Mammary epithelial cell (primary cell): ENCODE measurements at regions not wholly inside any gene's neighbourhood (a gene's known extent, or its start where the extent isn't known, plus 50 kb on each side); places are given as distances from the start of the nearest gene placed in this dataset.

Source experiments
- EZH2 ChIP-seq: IDR thresholded peaks from 2 replicates; pipeline ENCODE4 v1.6.1; 2012; ENCODE audit warnings: low read length, inconsistent platforms, borderline replicate concordance
- TF ChIP-seq, protein P1 (sequence below), 2 donors: IDR thresholded peaks in 1 of 2; conservative IDR thresholded peaks in 1 of 2; 2 replicates each; pipeline ENCODE4 v1.5.1; 2011 to 2012; ENCODE audit warnings: inconsistent platforms in 2 of 2, low read length in 2 of 2, mild to moderate bottlenecking in 2 of 2, control low read depth in 1 of 2, low read depth in 1 of 2; ENCODE audit not compliant: insufficient read depth in 1 of 2; ENCODE audit errors: extremely low read depth in 1 of 2

DNA sequence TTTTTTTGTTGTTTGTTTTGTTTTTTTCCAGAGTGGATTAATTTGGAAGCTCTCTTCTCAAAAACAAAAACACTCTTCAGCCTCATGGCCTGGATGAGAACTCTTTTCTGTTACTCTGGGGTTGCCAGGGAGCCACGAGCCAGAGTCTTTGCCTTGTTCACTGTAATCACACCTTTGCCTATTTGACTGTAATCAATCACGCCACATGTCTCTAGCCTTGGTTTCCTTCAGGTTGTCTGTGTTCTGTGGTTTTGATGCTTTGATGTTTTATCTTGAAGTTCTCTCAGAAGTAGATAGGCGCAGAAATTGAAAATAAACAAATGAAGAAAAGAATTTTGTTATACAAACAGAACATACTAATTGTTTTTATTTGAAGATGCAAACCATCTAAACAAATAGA, 62.3 kb upstream of the IGF1R start:
- TF ChIP-seq, protein P1, sequence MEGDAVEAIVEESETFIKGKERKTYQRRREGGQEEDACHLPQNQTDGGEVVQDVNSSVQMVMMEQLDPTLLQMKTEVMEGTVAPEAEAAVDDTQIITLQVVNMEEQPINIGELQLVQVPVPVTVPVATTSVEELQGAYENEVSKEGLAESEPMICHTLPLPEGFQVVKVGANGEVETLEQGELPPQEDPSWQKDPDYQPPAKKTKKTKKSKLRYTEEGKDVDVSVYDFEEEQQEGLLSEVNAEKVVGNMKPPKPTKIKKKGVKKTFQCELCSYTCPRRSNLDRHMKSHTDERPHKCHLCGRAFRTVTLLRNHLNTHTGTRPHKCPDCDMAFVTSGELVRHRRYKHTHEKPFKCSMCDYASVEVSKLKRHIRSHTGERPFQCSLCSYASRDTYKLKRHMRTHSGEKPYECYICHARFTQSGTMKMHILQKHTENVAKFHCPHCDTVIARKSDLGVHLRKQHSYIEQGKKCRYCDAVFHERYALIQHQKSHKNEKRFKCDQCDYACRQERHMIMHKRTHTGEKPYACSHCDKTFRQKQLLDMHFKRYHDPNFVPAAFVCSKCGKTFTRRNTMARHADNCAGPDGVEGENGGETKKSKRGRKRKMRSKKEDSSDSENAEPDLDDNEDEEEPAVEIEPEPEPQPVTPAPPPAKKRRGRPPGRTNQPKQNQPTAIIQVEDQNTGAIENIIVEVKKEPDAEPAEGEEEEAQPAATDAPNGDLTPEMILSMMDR (conservative IDR thresholded peaks at IDR 0.05 in 1 of 2, IDR thresholded peaks at IDR 0.05 in 1 of 2; ENCODE audit: extremely low read depth in 1 of 2, insufficient read depth in 1 of 2, low read depth in 1 of 2, low read length in 2 of 2): no peak
- no peak for TF ChIP-seq EZH2
